Stimulated activated effector memory CD8-positive, alpha-beta T cell treated with anti-CD3 and anti-CD28 coated beads, Interleukin-12 subunit alpha, Interleukin-12 subunit beta, amount 100 ng/mL, for 72 hours (primary cell): ENCODE measurements at regions not wholly inside any gene's neighbourhood (a gene's known extent, or its start where the extent isn't known, plus 50 kb on each side); places are given as distances from the start of the nearest gene placed in this dataset.

ENCODE experiments used
- ATAC-seq: fragments of 150-1000 bp; cut with Tn5 transposase; 2 replicates; pipeline ENCODE4 v1.10.0; 2021
- DNase-seq, 2 donors: peaks; one replicate each; pipeline ENCODE4 v3.0.0; 2021 to 2022; ENCODE audit warnings: low spot score in 2 of 2
- H3K27ac Mint-ChIP-seq: one replicate; pipeline ENCODE4 v1.8.0; 2022; ENCODE audit warnings: mild to moderate bottlenecking, mixed read lengths
- H3K36me3 Mint-ChIP-seq: one replicate; pipeline ENCODE4 v1.8.0; 2022; ENCODE audit warnings: mild to moderate bottlenecking, mixed read lengths
- H3K4me1 Mint-ChIP-seq: one replicate; pipeline ENCODE4 v1.8.0; 2022; ENCODE audit warnings: mixed read lengths
- H3K4me3 Mint-ChIP-seq: one replicate; pipeline ENCODE4 v1.8.0; 2022; ENCODE audit warnings: mild to moderate bottlenecking, mixed read lengths
- H3K9me3 Mint-ChIP-seq: one replicate; pipeline ENCODE4 v1.8.0; 2022; ENCODE audit warnings: mixed read lengths

GRCh38 chr11:80441821-80442220 is 1001.0 kb upstream of the TENM4 start:
- DNase-seq (no peak), ATAC-seq (no peak)
- no peaks in the 10 kb centered on the region for H3K4me1 Mint-ChIP-seq

GRCh38 chr11:80440835-80441234 is 1000.0 kb upstream of the TENM4 start:
- Mint-ChIP-seq H3K36me3 (no peaks in the 10 kb centered on the region), H3K4me1 (no peaks in the 10 kb centered on the region), H3K4me3 (no peak overlapping the region), H3K27ac (no peak overlapping the region), H3K9me3 (peaks cover 20% of the 10 kb centered on the region)
- ATAC-seq, result no peak
- no peak for DNase-seq

More at GRCh38 chr11:80441821-80442220, 1001.0 kb upstream of the TENM4 start:
- no peak overlapping the region for H3K4me3 Mint-ChIP-seq
- peaks cover 26% of the 10 kb centered on the region for H3K9me3 Mint-ChIP-seq
- no peaks in the 10 kb centered on the region for H3K36me3 Mint-ChIP-seq
- H3K27ac Mint-ChIP-seq, result no peak overlapping the region

- peaks cover 33% of the 10 kb centered on the region for H3K9me3 Mint-ChIP-seq
Observed at GRCh38 chr11:80436547-80436946, 995.7 kb upstream of the TENM4 start.

GRCh38 chr11:80435345-80435744 is 994.5 kb upstream of the TENM4 start:
- Mint-ChIP-seq H3K9me3 (peaks cover 34% of the 10 kb centered on the region), H3K27ac (no peak overlapping the region), H3K36me3 (no peaks in the 10 kb centered on the region), H3K4me1 (no peaks in the 10 kb centered on the region), H3K4me3 (no peak overlapping the region)
- DNase-seq, result no peak
- ATAC-seq, result no peak

More at GRCh38 chr11:80436547-80436946, 995.7 kb upstream of the TENM4 start:
- ATAC-seq (no peak), DNase-seq (no peak)
- no peak overlapping the region for H3K4me3 Mint-ChIP-seq
- no peaks in the 10 kb centered on the region for H3K4me1 Mint-ChIP-seq
- H3K36me3 Mint-ChIP-seq, result no peaks in the 10 kb centered on the region
- H3K27ac Mint-ChIP-seq, result no peak overlapping the region

GRCh38 chr11:80432057-80432456 is 991.2 kb upstream of the TENM4 start:
- H3K4me3 Mint-ChIP-seq, result no peak overlapping the region
- no peaks in the 10 kb centered on the region for H3K36me3 Mint-ChIP-seq
- H3K27ac Mint-ChIP-seq, result no peak overlapping the region
- no peak for ATAC-seq
- no peaks in the 10 kb centered on the region for H3K4me1 Mint-ChIP-seq
- no peak for DNase-seq
- peaks cover 21% of the 10 kb centered on the region for H3K9me3 Mint-ChIP-seq

- Mint-ChIP-seq H3K4me3 (no peak overlapping the region), H3K27ac (no peak overlapping the region), H3K36me3 (no peaks in the 10 kb centered on the region), H3K4me1 (no peaks in the 10 kb centered on the region), H3K9me3 (peaks cover 10% of the 10 kb centered on the region)
- ATAC-seq (no peak), DNase-seq (no peak)
Observed at GRCh38 chr11:80424012-80424695, 983.3 kb upstream of the TENM4 start.

GRCh38 chr11:80420374-80420773 is 979.5 kb upstream of the TENM4 start:
- no peak for DNase-seq

GRCh38 chr11:80417681-80418080 is 976.9 kb upstream of the TENM4 start:
- Mint-ChIP-seq H3K4me1 (no peaks in the 10 kb centered on the region), H3K4me3 (no peak overlapping the region), H3K9me3 (peaks cover 13% of the 10 kb centered on the region), H3K36me3 (no peaks in the 10 kb centered on the region), H3K27ac (no peak overlapping the region)
- no peak for DNase-seq
- ATAC-seq, result no peak

More at GRCh38 chr11:80420374-80420773, 979.5 kb upstream of the TENM4 start:
- H3K36me3 Mint-ChIP-seq, result no peaks in the 10 kb centered on the region
- H3K9me3 Mint-ChIP-seq, result peaks cover 16% of the 10 kb centered on the region
- H3K4me1 Mint-ChIP-seq, result no peaks in the 10 kb centered on the region
- ATAC-seq, result no peak
- no peak overlapping the region for H3K4me3 Mint-ChIP-seq
- H3K27ac Mint-ChIP-seq, result no peak overlapping the region

GRCh38 chr11:80415580-80415979 is 974.8 kb upstream of the TENM4 start:
- Mint-ChIP-seq H3K36me3 (no peaks in the 10 kb centered on the region), H3K27ac (no peak overlapping the region), H3K9me3 (peaks cover 10% of the 10 kb centered on the region), H3K4me3 (no peak overlapping the region), H3K4me1 (no peaks in the 10 kb centered on the region)
- ATAC-seq (no peak), DNase-seq (no peak)

- DNase-seq, result no peak
- Mint-ChIP-seq H3K4me1 (no peaks in the 10 kb centered on the region), H3K4me3 (no peak overlapping the region), H3K27ac (no peak overlapping the region), H3K9me3 (peaks cover 10% of the 10 kb centered on the region), H3K36me3 (no peaks in the 10 kb centered on the region)
- no peak for ATAC-seq
Observed at GRCh38 chr11:80414181-80415165, 973.6 kb upstream of the TENM4 start.

- H3K36me3 Mint-ChIP-seq, result no peaks in the 10 kb centered on the region
- H3K4me1 Mint-ChIP-seq, result no peaks in the 10 kb centered on the region
- ATAC-seq, result no peak
Observed at GRCh38 chr11:80412604-80413003, 971.8 kb upstream of the TENM4 start.

GRCh38 chr11:80393210-80393609 is 952.4 kb upstream of the TENM4 start:
- ATAC-seq, result no peak
- Mint-ChIP-seq H3K36me3 (no peaks in the 10 kb centered on the region), H3K4me1 (no peaks in the 10 kb centered on the region), H3K27ac (no peak overlapping the region), H3K4me3 (no peak overlapping the region), H3K9me3 (peaks cover 10% of the 10 kb centered on the region)
- DNase-seq, result no peak

More at GRCh38 chr11:80412604-80413003, 971.8 kb upstream of the TENM4 start:
- peaks cover 15% of the 10 kb centered on the region for H3K9me3 Mint-ChIP-seq
- H3K27ac Mint-ChIP-seq, result no peak overlapping the region
- no peak overlapping the region for H3K4me3 Mint-ChIP-seq
- DNase-seq, result no peak

- Mint-ChIP-seq H3K4me1 (no peaks in the 10 kb centered on the region), H3K9me3 (peaks cover 16% of the 10 kb centered on the region)
Observed at GRCh38 chr11:80390505-80390904, 949.7 kb upstream of the TENM4 start.

GRCh38 chr11:80388536-80388935 is 947.7 kb upstream of the TENM4 start:
- ATAC-seq (no peak), DNase-seq (no peak)
- H3K9me3 Mint-ChIP-seq, result peaks cover 19% of the 10 kb centered on the region
- H3K27ac Mint-ChIP-seq, result no peak overlapping the region
- H3K36me3 Mint-ChIP-seq, result no peaks in the 10 kb centered on the region
- H3K4me1 Mint-ChIP-seq, result no peaks in the 10 kb centered on the region
- no peak overlapping the region for H3K4me3 Mint-ChIP-seq

More at GRCh38 chr11:80390505-80390904, 949.7 kb upstream of the TENM4 start:
- H3K36me3 Mint-ChIP-seq, result no peaks in the 10 kb centered on the region
- no peak overlapping the region for H3K27ac Mint-ChIP-seq
- no peak for DNase-seq
- no peak overlapping the region for H3K4me3 Mint-ChIP-seq
- ATAC-seq, result no peak

GRCh38 chr11:80388130-80388529 is 947.3 kb upstream of the TENM4 start:
- peaks cover 19% of the 10 kb centered on the region for H3K9me3 Mint-ChIP-seq
- no peak overlapping the region for H3K4me3 Mint-ChIP-seq
- ATAC-seq, result no peak
- H3K4me1 Mint-ChIP-seq, result no peaks in the 10 kb centered on the region
- DNase-seq, result no peak
- no peaks in the 10 kb centered on the region for H3K36me3 Mint-ChIP-seq
- H3K27ac Mint-ChIP-seq, result no peak overlapping the region
